H9 (cell line): ENCODE measurements at regions not wholly inside any gene's neighbourhood (a gene's known extent, or its start where the extent isn't known, plus 50 kb on each side); places are given as distances from the start of the nearest gene placed in this dataset.

Experiments used
- DNase-seq: peaks from one replicate; pipeline ENCODE4 v3.0.0-alpha.2; 2017
- H2AFZ ChIP-seq: one replicate; pipeline ENCODE4 v1.6.1; 2013; ENCODE audit warnings: mild to moderate bottlenecking, low read length, control low read depth, moderate library complexity
- H2AK5ac ChIP-seq: 2 replicates; pipeline ENCODE4 v1.6.1; 2013; ENCODE audit warnings: low read length, control low read depth, mixed read lengths; ENCODE audit not compliant: insufficient read length
- H2BK120ac ChIP-seq: one replicate; pipeline ENCODE4 v1.6.1; 2013; ENCODE audit warnings: low read depth, mild to moderate bottlenecking, low read length, control low read depth, inconsistent platforms; ENCODE audit not compliant: poor library complexity, severe bottlenecking
- H2BK12ac ChIP-seq: 2 replicates; pipeline ENCODE4 v1.6.1; 2013; ENCODE audit warnings: low read length, control low read depth, mixed read lengths, low read depth; ENCODE audit not compliant: insufficient read length
- H2BK15ac ChIP-seq: 2 replicates; pipeline ENCODE4 v1.6.1; 2013; ENCODE audit warnings: low read depth, low read length, control low read depth
- H2BK20ac ChIP-seq: one replicate; pipeline ENCODE4 v1.6.1; 2013; ENCODE audit warnings: low read depth, mild to moderate bottlenecking, low read length, control low read depth, inconsistent platforms; ENCODE audit not compliant: poor library complexity, severe bottlenecking
- H2BK5ac ChIP-seq: 2 replicates; pipeline ENCODE4 v1.6.1; 2013; ENCODE audit warnings: low read length, control low read depth, mixed read lengths; ENCODE audit not compliant: insufficient read length
- H3K14ac ChIP-seq: 2 replicates; pipeline ENCODE4 v1.6.1; 2013; ENCODE audit warnings: low read length, control low read depth; ENCODE audit not compliant: insufficient read depth
- H3K18ac ChIP-seq: 2 replicates; pipeline ENCODE4 v1.6.1; 2013; ENCODE audit warnings: low read depth, mild to moderate bottlenecking, mixed read lengths, low read length, control low read depth; ENCODE audit not compliant: insufficient read length
- H3K23ac ChIP-seq: 2 replicates; pipeline ENCODE4 v1.6.1; 2013; ENCODE audit warnings: low read length, control low read depth, mixed read lengths, low read depth; ENCODE audit not compliant: insufficient read length
- H3K23me2 ChIP-seq: 2 replicates; pipeline ENCODE4 v1.6.1; 2013; ENCODE audit warnings: low read depth, mild to moderate bottlenecking, mixed read lengths, low read length, control low read depth; ENCODE audit not compliant: insufficient read length, poor library complexity, severe bottlenecking
- H3K27ac ChIP-seq: 2 replicates; pipeline ENCODE4 v1.5.1; 2013; ENCODE audit warnings: low read length, control low read depth, mixed read lengths, low read depth; ENCODE audit not compliant: insufficient read length
- H3K27me3 ChIP-seq: 2 replicates; pipeline ENCODE4 v1.6.1; 2013; ENCODE audit warnings: low read length, control low read depth, inconsistent platforms; ENCODE audit not compliant: insufficient read depth
- H3K4ac ChIP-seq: 2 replicates; pipeline ENCODE4 v1.6.1; 2013; ENCODE audit warnings: low read depth, mild to moderate bottlenecking, control low read depth, inconsistent platforms, low read length, moderate library complexity
- H3K4me1 ChIP-seq: 2 replicates; pipeline ENCODE4 v1.6.1; 2013; ENCODE audit warnings: low read length, control low read depth, inconsistent platforms; ENCODE audit not compliant: insufficient read depth
- H3K4me2 ChIP-seq: 2 replicates; pipeline ENCODE4 v1.6.1; 2013; ENCODE audit warnings: low read length, control low read depth, mixed read lengths; ENCODE audit not compliant: insufficient read length, insufficient read depth
- H3K56ac ChIP-seq: 2 replicates; pipeline ENCODE4 v1.6.1; 2013; ENCODE audit warnings: low read depth, mild to moderate bottlenecking, mixed read lengths, low read length, control low read depth; ENCODE audit not compliant: insufficient read length
- H3K79me1 ChIP-seq: 2 replicates; pipeline ENCODE4 v1.6.1; 2013; ENCODE audit warnings: low read depth, mild to moderate bottlenecking, moderate library complexity, low read length, control low read depth, inconsistent platforms; ENCODE audit not compliant: insufficient read depth, poor library complexity, severe bottlenecking
- H3K79me2 ChIP-seq: 2 replicates; pipeline ENCODE4 v1.6.1; 2013; ENCODE audit warnings: low read length, control low read depth, inconsistent platforms; ENCODE audit not compliant: insufficient read depth
- H3K9ac ChIP-seq: 2 replicates; pipeline ENCODE4 v1.6.1; 2013; ENCODE audit warnings: low read length, control low read depth, mixed read lengths; ENCODE audit not compliant: insufficient read length; ENCODE audit errors: extremely low read depth
- H3K9me3 ChIP-seq: one replicate; pipeline ENCODE4 v1.6.1; 2013; ENCODE audit warnings: low read depth, low read length, inconsistent platforms; ENCODE audit not compliant: control insufficient read depth
- H3T11ph ChIP-seq: one replicate; pipeline ENCODE4 v1.6.1; 2013; ENCODE audit warnings: mild to moderate bottlenecking, low read length, control low read depth, inconsistent platforms
- H4K20me1 ChIP-seq: one replicate; pipeline ENCODE4 v1.6.1; 2013; ENCODE audit not compliant: control insufficient read depth, insufficient read length, insufficient read depth
- H4K5ac ChIP-seq: 2 replicates; pipeline ENCODE4 v1.6.1; 2013; ENCODE audit warnings: low read depth, mild to moderate bottlenecking, mixed read lengths, low read length, control low read depth; ENCODE audit not compliant: insufficient read length
- H4K8ac ChIP-seq: replicated peaks from 2 replicates; pipeline ENCODE4 v1.6.1; 2013; ENCODE audit warnings: low read length, control low read depth, mixed read lengths, low read depth; ENCODE audit not compliant: insufficient read length
- H4K91ac ChIP-seq: 2 replicates; pipeline ENCODE4 v1.6.1; 2013; ENCODE audit warnings: low read depth, mild to moderate bottlenecking, moderate library complexity, mixed read lengths, low read length, control low read depth; ENCODE audit not compliant: insufficient read length
- H3K27ac Mint-ChIP-seq, 3 experiments: 2 replicates in 2 of 3; 3 replicates in 1 of 3; pipeline ENCODE4 v1.8.0; 2020 to 2021; ENCODE audit warnings: mixed read lengths in 3 of 3, mild to moderate bottlenecking in 1 of 3, moderate library complexity in 1 of 3
- H3K27me3 Mint-ChIP-seq: 2 replicates; pipeline ENCODE4 v1.8.0; 2021; ENCODE audit warnings: low read depth, mild to moderate bottlenecking, moderate library complexity, mixed read lengths
- H3K36me3 Mint-ChIP-seq, 3 experiments: 2 replicates in 2 of 3; 3 replicates in 1 of 3; pipeline ENCODE4 v1.8.0; 2020 to 2021; ENCODE audit warnings: low read depth in 3 of 3, mixed read lengths in 3 of 3; ENCODE audit not compliant: insufficient read depth in 1 of 3
- H3K4me1 Mint-ChIP-seq, 2 experiments: 2 replicates each; pipeline ENCODE4 v1.8.0; 2020; ENCODE audit warnings: mixed read lengths in 2 of 2
- H3K4me3 Mint-ChIP-seq, 2 experiments: 2 replicates in 1 of 2; 3 replicates in 1 of 2; pipeline ENCODE4 v1.8.0; 2020 to 2021; ENCODE audit warnings: mild to moderate bottlenecking in 2 of 2, mixed read lengths in 2 of 2, moderate library complexity in 1 of 2
- H3K9me3 Mint-ChIP-seq, 2 experiments: 2 replicates in 1 of 2; 3 replicates in 1 of 2; pipeline ENCODE4 v1.8.0; 2020; ENCODE audit warnings: mild to moderate bottlenecking in 2 of 2, mixed read lengths in 2 of 2, moderate library complexity in 1 of 2
- WGBS: extraction: QIAGEN DNeasy Blood & Tissue Kit; methylation state at CpG from one replicate; pipeline ENCODE4 v1.1.7; 2013; ENCODE audit warnings: missing lambda C conversion rate, low lambda C conversion rate, mixed read lengths; ENCODE audit not compliant: insufficient read length; ENCODE audit errors: extremely low coverage; 5-methylcytosine and 5-hydroxymethylcytosine counted together
- TF ChIP-seq, protein P1 (sequence below): fragments of 200-600 bp; sonication (generic); conservative IDR thresholded peaks from 3 replicates; pipeline ENCODE4 v1.8.0; 2021; ENCODE audit warnings: antibody characterized with exemption, mild to moderate bottlenecking

DNA sequence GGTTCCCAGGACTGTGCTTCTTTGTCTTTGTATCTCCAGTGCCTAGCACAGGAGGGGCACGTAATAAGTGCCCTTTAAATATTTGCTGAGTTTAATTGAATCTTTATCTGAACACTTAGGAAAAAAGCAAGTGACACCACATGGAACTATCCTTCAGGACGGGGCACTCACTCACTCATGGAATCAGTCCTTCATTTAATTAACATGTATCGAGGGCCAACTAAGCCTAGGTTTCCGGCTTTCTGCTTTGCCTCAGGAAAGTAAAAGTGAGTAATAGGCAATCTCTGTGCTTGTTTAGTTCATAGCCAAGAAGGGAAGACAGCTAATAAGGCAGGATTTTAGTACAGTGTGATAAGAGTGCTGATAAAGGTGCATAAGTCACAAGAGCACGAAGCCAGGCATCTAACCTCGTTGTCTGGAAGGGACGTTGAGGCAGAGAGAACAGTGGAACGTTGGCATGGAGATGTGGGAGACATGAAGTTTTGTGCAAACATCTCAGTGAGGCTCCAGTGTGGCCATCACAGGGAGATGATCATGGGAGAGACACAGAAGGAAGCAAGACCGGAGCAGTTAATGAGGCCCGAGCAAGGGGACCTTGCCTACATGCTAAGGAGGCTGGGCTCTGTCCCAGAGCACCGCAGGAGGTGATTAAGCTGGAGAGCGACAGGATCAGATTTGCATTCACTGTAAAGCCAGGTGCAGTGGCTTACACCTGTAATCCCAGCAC is 54.1 kb upstream of the TRIM67 start:
- H3K9me3 Mint-ChIP-seq, result no peaks in the 10 kb centered on the region; a peak in 1 of 5 replicates
- H3K4me1 ChIP-seq, result no peaks in the 10 kb centered on the region

More for the DNA sequence above, 54.1 kb upstream of the TRIM67 start:
- Histone ChIP-seq H3K9ac (no peak overlapping the region), H4K5ac (no peak overlapping the region), H3K79me2 (no peaks in the 10 kb centered on the region), H3K14ac (no peak overlapping the region), H2BK120ac (no peak overlapping the region), H3K23ac (no peak overlapping the region), H2BK20ac (no peak overlapping the region), H3K9me3 (no peaks in the 10 kb centered on the region), H2AK5ac (no peak overlapping the region), H3T11ph (no peak overlapping the region), H4K8ac (no peak overlapping the region), H3K23me2 (no peaks in the 10 kb centered on the region), H4K91ac (no peak overlapping the region), H4K20me1 (no peaks in the 10 kb centered on the region), H3K27ac (no peak overlapping the region), H2BK12ac (no peak overlapping the region), H3K4me2 (no peak overlapping the region), H3K79me1 (no peaks in the 10 kb centered on the region), H2BK15ac (no peak overlapping the region), H2BK5ac (no peak overlapping the region), H3K56ac (no peak overlapping the region), H3K27me3 (no peaks in the 10 kb centered on the region), H3K4ac (no peak overlapping the region), H3K18ac (no peak overlapping the region), H2AFZ (no peak overlapping the region)
- peaks cover 72% of the 10 kb centered on the region for H3K27me3 Mint-ChIP-seq
- no peak for DNase-seq
- H3K27ac Mint-ChIP-seq, result no peak overlapping the region
- TF ChIP-seq, protein P1, sequence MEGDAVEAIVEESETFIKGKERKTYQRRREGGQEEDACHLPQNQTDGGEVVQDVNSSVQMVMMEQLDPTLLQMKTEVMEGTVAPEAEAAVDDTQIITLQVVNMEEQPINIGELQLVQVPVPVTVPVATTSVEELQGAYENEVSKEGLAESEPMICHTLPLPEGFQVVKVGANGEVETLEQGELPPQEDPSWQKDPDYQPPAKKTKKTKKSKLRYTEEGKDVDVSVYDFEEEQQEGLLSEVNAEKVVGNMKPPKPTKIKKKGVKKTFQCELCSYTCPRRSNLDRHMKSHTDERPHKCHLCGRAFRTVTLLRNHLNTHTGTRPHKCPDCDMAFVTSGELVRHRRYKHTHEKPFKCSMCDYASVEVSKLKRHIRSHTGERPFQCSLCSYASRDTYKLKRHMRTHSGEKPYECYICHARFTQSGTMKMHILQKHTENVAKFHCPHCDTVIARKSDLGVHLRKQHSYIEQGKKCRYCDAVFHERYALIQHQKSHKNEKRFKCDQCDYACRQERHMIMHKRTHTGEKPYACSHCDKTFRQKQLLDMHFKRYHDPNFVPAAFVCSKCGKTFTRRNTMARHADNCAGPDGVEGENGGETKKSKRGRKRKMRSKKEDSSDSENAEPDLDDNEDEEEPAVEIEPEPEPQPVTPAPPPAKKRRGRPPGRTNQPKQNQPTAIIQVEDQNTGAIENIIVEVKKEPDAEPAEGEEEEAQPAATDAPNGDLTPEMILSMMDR, result no peak
- H3K36me3 Mint-ChIP-seq, result no peaks in the 10 kb centered on the region
- no CpG with 5 or more reads among the region's 12 CpGs for WGBS
- no peak overlapping the region for H3K4me3 Mint-ChIP-seq
- H3K4me1 Mint-ChIP-seq, result peaks cover 0 to 11% of the 10 kb centered on the region in 2 experiments
